Body of pancreas (tissue), 4 donors: ENCODE measurements at regions not wholly inside any gene's neighbourhood (a gene's known extent, or its start where the extent isn't known, plus 50 kb on each side); places are given as distances from the start of the nearest gene placed in this dataset.

Experiments used
- CTCF ChIP-seq, 7 experiments: fragments of 450-650 bp in 4 of 7; fragments of 200-600 bp in 3 of 7; sonication (generic) in 3 of 7; IDR thresholded peaks; one replicate each; pipeline ENCODE4 v1.5.1; 2016 to 2019; ENCODE audit warnings: antibody characterized with exemption in 7 of 7
- POLR2A ChIP-seq, 3 donors: fragments of 450-650 bp; IDR thresholded peaks; one replicate each; pipeline ENCODE4 v1.6.1; 2016; ENCODE audit warnings: antibody characterized with exemption in 3 of 3, mild to moderate bottlenecking in 2 of 3

- TF ChIP-seq CTCF (IDR thresholded peaks at IDR 0.05) (no peak), POLR2A (IDR thresholded peaks at IDR 0.05) (no peak)
These were observed 718.3 kb upstream of the GRAMD2B start for GRCh38 chr5:125704888-125705287.
